RWPE1 (cell line): ENCODE measurements at regions not wholly inside any gene's neighbourhood (a gene's known extent, or its start where the extent isn't known, plus 50 kb on each side); places are given as distances from the start of the nearest gene placed in this dataset.

Source experiments
- CTCF ChIA-PET: fragments of 350-600 bp; sonication (Branson Sonifier 250); formaldehyde crosslinking; extraction: SDS; loops from one replicate; lab custom pipeline; 2021; lab: Yijun Ruan, JAX
- POLR2A ChIA-PET: fragments of 400-600 bp; formaldehyde crosslinking; extraction: SDS; loops from one replicate; lab custom pipeline; 2020; ENCODE audit warnings: antibody characterized with exemption; ENCODE audit not compliant: low non-redundant PET; lab: Yijun Ruan, JAX
- DNase-seq: peaks from one replicate; pipeline ENCODE4 v3.0.0; 2012; ENCODE audit warnings: low spot score
- H3K27ac ChIP-seq: fragments of 450-650 bp; 2 replicates; pipeline ENCODE4 v1.5.1; 2017
- TF ChIP-seq, protein P1 (sequence below): fragments of 450-650 bp; conservative IDR thresholded peaks from 2 replicates; pipeline ENCODE4 v1.5.1; 2017; ENCODE audit warnings: low read depth, mild to moderate bottlenecking

DNA sequence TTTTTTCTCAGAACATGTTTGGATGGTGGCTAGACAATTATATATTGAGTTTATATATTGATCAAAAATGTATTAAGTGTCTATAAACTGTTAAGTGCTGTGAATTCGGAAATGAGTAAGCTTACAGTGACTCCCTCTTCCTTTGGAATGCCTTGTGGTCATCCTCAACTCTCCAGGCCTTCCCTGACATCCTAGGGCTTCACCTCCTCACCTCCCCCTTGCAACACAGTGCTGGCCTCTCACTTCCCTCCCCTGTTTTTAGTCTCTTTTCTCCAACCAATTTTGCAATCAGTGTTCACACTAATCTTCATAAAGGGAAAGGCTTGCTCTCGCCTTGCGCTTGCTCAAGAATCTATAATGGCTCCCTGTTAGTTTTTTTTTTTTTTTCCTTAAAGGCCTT, 95.1 kb upstream of the C1orf21 start:
- DNase-seq, result no peak
- TF ChIP-seq, protein P1, sequence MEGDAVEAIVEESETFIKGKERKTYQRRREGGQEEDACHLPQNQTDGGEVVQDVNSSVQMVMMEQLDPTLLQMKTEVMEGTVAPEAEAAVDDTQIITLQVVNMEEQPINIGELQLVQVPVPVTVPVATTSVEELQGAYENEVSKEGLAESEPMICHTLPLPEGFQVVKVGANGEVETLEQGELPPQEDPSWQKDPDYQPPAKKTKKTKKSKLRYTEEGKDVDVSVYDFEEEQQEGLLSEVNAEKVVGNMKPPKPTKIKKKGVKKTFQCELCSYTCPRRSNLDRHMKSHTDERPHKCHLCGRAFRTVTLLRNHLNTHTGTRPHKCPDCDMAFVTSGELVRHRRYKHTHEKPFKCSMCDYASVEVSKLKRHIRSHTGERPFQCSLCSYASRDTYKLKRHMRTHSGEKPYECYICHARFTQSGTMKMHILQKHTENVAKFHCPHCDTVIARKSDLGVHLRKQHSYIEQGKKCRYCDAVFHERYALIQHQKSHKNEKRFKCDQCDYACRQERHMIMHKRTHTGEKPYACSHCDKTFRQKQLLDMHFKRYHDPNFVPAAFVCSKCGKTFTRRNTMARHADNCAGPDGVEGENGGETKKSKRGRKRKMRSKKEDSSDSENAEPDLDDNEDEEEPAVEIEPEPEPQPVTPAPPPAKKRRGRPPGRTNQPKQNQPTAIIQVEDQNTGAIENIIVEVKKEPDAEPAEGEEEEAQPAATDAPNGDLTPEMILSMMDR, result no peak
- ChIA-PET CTCF (no interaction called here), POLR2A (no interaction called here)
- no peak overlapping the region for H3K27ac ChIP-seq

- ChIA-PET CTCF (no interaction called here), POLR2A (no interaction called here)
- TF ChIP-seq, protein P1, result no peak
- no peak overlapping the region for H3K27ac ChIP-seq
- DNase-seq, result no peak
Observed at GRCh38 chr1:184292101-184292500, 94.7 kb upstream of the C1orf21 start.

DNA sequence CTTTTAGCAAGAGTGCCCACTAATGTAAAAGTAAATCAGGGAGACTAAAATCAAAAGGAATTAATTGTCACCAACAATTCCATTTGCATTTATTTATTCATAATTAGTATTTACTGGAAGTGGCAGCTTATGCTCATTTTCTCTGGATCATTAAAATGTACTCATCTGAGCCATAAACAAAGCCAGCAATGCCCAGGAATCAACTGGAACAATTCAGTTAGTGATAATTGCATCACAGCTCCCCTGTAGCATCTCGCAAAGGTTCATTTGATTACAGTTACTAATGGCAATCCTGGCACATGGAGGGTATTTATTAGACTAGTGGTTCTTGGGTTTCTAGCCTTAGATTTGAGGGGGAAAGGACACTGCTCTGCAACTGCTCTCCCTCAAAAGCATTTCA, 92.7 kb upstream of the C1orf21 start:
- no peak overlapping the region for H3K27ac ChIP-seq
- POLR2A ChIA-PET, result no interaction called here
- no peak for DNase-seq
- TF ChIP-seq, protein P1, result no peak
- CTCF ChIA-PET, result no interaction called here

- TF ChIP-seq, protein P1, result no peak
- no peak for DNase-seq
- H3K27ac ChIP-seq, result no peak overlapping the region
- POLR2A ChIA-PET, result no interaction called here
- CTCF ChIA-PET, result no interaction called here
Observed at GRCh38 chr1:184296466-184297243, 90.2 kb upstream of the C1orf21 start.

DNA sequence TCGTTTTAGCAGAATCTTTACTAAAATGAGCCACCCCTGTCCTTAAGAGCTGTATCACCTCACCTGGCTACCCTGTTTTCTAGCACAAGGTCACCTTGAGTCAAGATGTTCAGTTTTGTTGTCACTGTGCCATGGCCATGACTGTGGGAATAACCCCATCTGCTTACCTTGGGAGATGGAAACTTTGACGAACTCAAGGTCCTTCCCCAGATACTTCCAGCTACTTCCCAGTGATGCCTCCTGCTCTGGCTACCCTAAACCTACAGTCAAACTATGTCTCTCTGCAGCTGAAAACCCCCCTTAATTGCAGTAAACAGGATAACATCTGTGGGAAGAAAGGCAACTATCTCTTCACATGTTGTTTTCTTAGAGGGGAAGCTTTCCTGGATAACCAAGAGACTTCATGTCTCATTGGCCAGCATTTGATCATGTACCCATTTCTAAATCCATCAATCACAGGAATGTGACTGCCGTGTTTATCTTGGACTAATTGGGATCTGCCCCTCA, 89.5 kb upstream of the C1orf21 start:
- ChIA-PET CTCF (no interaction called here), POLR2A (no interaction called here)
- DNase-seq, result no peak
- no peak overlapping the region for H3K27ac ChIP-seq
- TF ChIP-seq, protein P1, result no peak

DNA sequence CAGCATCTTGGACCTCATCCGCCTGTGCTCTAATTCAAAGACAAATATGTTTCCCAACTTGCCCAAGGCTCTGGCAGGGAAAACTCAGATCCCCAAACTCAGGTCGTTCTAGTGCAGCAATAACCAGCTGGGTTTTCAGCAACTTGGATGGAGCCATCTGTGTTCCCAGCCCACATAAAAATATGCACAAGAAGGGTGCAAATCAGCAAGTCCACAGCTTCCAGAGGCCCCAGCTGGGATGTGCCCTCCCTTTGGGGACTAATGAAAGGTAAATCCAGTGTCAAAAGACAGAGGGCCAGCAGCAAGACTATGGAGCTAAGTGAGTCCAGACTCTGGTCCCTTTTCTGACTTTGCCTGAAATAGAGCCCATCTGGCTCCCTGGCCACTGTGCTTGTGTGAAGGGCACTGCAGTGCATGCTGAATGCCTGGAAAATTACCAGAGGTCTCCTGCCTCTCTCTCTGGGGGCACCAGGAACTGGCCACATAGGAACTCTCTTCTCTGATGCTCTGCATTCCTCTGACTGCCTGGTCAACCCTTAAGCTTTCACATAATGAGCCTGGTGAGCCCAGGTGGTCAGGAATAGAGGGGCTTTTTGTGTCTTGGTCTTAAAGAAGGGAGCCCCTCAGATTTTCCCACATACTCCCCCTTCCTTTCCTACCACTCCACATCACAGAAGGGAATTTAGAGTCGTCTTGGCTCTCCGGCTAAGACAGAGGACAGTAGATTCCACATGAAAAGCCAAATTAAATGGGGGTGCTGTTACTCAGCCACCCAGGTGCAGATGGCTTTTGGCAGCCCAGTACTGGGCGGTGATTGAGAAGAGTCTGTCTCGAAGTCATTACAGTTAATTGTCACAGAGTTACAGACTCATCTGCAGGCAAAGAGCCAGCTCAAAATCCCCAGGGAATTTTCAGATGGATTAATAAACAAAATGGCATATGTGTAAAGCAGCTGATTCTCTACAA, 88.1 kb upstream of the C1orf21 start:
- DNase-seq, result no peak

More for the DNA sequence above, 88.1 kb upstream of the C1orf21 start:
- H3K27ac ChIP-seq, result no peak overlapping the region
- POLR2A ChIA-PET, result no interaction called here
- CTCF ChIA-PET, result no interaction called here
- TF ChIP-seq, protein P1, result no peak
